HG02885 (cell line): ENCODE measurements at regions not wholly inside any gene's neighbourhood (a gene's known extent, or its start where the extent isn't known, plus 50 kb on each side); places are given as distances from the start of the nearest gene placed in this dataset.

Experiments
- ATAC-seq: cut with Tn5 transposase; IDR thresholded peaks from one replicate; pipeline ENCODE4 v1.9.1; 2021; ENCODE audit warnings: mild to moderate bottlenecking; ENCODE audit not compliant: unreplicated experiment, poor library complexity

GRCh38 chr10:78691301-78692030 lies 377.3 kb upstream of the ZMIZ1 start:
- ATAC-seq, result no peak

- ATAC-seq, result no peak
Measured at GRCh38 chr10:78692071-78692470, 376.7 kb upstream of the ZMIZ1 start.

GRCh38 chr10:78695846-78696245 lies 372.9 kb upstream of the ZMIZ1 start:
- ATAC-seq, result no peak

GRCh38 chr10:78696791-78697395 lies 371.9 kb upstream of the ZMIZ1 start:
- ATAC-seq, result no peak

GRCh38 chr10:78699971-78700370 lies 368.8 kb upstream of the ZMIZ1 start:
- no peak for ATAC-seq

- ATAC-seq, result no peak
Measured at GRCh38 chr10:78700413-78700812, 368.4 kb upstream of the ZMIZ1 start.

GRCh38 chr10:78700816-78701520 lies 367.8 kb upstream of the ZMIZ1 start:
- ATAC-seq, result no peak

GRCh38 chr10:78702186-78702585 lies 366.6 kb upstream of the ZMIZ1 start:
- ATAC-seq, result no peak

- ATAC-seq, result no peak
Measured at GRCh38 chr10:78702876-78703275, 365.9 kb upstream of the ZMIZ1 start.

GRCh38 chr10:78703593-78703992 lies 365.2 kb upstream of the ZMIZ1 start:
- no peak for ATAC-seq

- no peak for ATAC-seq
Measured at GRCh38 chr10:78706256-78706655, 362.5 kb upstream of the ZMIZ1 start.

GRCh38 chr10:78706726-78707540 lies 361.8 kb upstream of the ZMIZ1 start:
- ATAC-seq, result no peak

- ATAC-seq, result no peak
Measured at GRCh38 chr10:78707745-78708144, 361.0 kb upstream of the ZMIZ1 start.

- no peak for ATAC-seq
Measured at GRCh38 chr10:78712147-78712546, 356.6 kb upstream of the ZMIZ1 start.

- no peak for ATAC-seq
Measured at GRCh38 chr10:78713659-78714058, 355.1 kb upstream of the ZMIZ1 start.

- ATAC-seq, result no peak
Measured at GRCh38 chr10:78714225-78714624, 354.5 kb upstream of the ZMIZ1 start.

GRCh38 chr10:78715435-78715834 lies 353.3 kb upstream of the ZMIZ1 start:
- no peak for ATAC-seq

GRCh38 chr10:78716043-78716660 lies 352.6 kb upstream of the ZMIZ1 start:
- ATAC-seq, result no peak

- ATAC-seq, result no peak
Measured at GRCh38 chr10:78717200-78717599, 351.6 kb upstream of the ZMIZ1 start.

GRCh38 chr10:78718032-78718572 lies 350.7 kb upstream of the ZMIZ1 start:
- no peak for ATAC-seq
